KMS-11 (cell line): ENCODE measurements at regions not wholly inside any gene's neighbourhood (a gene's known extent, or its start where the extent isn't known, plus 50 kb on each side); places are given as distances from the start of the nearest gene placed in this dataset.
"Not testable (repeated sequence)": the region's sequence is repeated elsewhere in the genome, so short reads cannot be mapped to it uniquely, and the experiment has no call there.

Source experiments
- H2AFZ ChIP-seq: fragments of 200-600 bp; sonication (generic); 2 replicates; pipeline ENCODE4 v1.6.1; 2016; ENCODE audit warnings: antibody characterized with exemption, mixed run types, low read depth
- H3K27ac ChIP-seq: fragments of 200-600 bp; sonication (generic); 2 replicates; pipeline ENCODE4 v1.6.1; 2016; ENCODE audit warnings: mild to moderate bottlenecking, mixed run types
- H3K27me3 ChIP-seq: fragments of 200-600 bp; sonication (generic); 2 replicates; pipeline ENCODE4 v1.6.1; 2017; ENCODE audit warnings: mild to moderate bottlenecking, low read depth, mixed run types, moderate library complexity; ENCODE audit not compliant: insufficient read depth
- H3K36me3 ChIP-seq: fragments of 200-600 bp; sonication (generic); 2 replicates; pipeline ENCODE4 v1.6.1; 2017; ENCODE audit warnings: mild to moderate bottlenecking, mixed run types; ENCODE audit not compliant: insufficient read depth
- H3K4me1 ChIP-seq: fragments of 200-600 bp; sonication (generic); 2 replicates; pipeline ENCODE4 v1.6.1; 2016; ENCODE audit warnings: mild to moderate bottlenecking, low read depth, mixed run types; ENCODE audit not compliant: poor library complexity, severe bottlenecking
- H3K4me2 ChIP-seq: fragments of 200-600 bp; sonication (generic); 2 replicates; pipeline ENCODE4 v1.7.0; 2016; ENCODE audit warnings: mild to moderate bottlenecking, mixed run types
- H3K4me3 ChIP-seq: fragments of 200-600 bp; sonication (generic); IDR thresholded peaks from 2 replicates; pipeline ENCODE4 v1.6.1; 2017; ENCODE audit warnings: low read depth, low read length, mixed read lengths; ENCODE audit not compliant: insufficient read depth
- H3K79me2 ChIP-seq: fragments of 200-600 bp; sonication (generic); 2 replicates; pipeline ENCODE4 v1.6.1; 2016; ENCODE audit warnings: low read depth, mixed run types; ENCODE audit not compliant: insufficient read depth
- H3K9ac ChIP-seq: fragments of 200-600 bp; sonication (generic); 2 replicates; pipeline ENCODE4 v1.6.1; 2016; ENCODE audit warnings: mild to moderate bottlenecking, mixed run types
- H4K20me1 ChIP-seq: fragments of 200-600 bp; sonication (generic); 2 replicates; pipeline ENCODE4 v1.6.1; 2016; ENCODE audit warnings: mild to moderate bottlenecking, mixed run types; ENCODE audit not compliant: insufficient read depth
- TF ChIP-seq, protein P1 (sequence below): fragments of 200-600 bp; sonication (generic); conservative IDR thresholded peaks from 2 replicates; pipeline ENCODE4 v1.6.1; 2017; ENCODE audit warnings: low read depth, mild to moderate bottlenecking, antibody characterized with exemption, low read length, moderate library complexity, mixed read lengths

DNA sequence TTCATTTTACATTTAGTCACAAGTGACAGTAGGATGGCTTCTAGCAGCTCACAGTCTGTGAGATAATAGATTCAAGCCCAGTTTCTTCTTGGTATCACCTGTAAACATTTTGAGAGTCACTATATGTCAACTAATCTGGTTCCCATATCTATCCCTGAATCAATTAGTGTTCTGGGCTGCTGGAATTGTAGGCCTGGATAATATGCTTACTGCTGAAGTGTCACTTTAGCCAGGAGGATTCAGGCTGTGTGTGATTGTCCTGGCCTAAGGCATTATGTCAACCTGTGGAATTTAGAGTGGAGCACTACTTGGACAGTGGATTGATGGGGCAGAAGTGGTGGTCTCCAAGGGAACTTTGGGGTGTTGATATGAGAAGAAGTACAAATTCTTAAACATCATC is 1071.8 kb upstream of the CITED2 start:
- Histone ChIP-seq H3K4me2 (no peak overlapping the region), H4K20me1 (no peaks in the 10 kb centered on the region), H3K4me3 (no peak overlapping the region), H3K27ac (no peak overlapping the region), H3K9ac (no peak overlapping the region), H3K4me1 (no peaks in the 10 kb centered on the region), H3K79me2 (no peaks in the 10 kb centered on the region), H2AFZ (no peak overlapping the region), H3K36me3 (no peaks in the 10 kb centered on the region), H3K27me3 (no peaks in the 10 kb centered on the region)
- TF ChIP-seq, protein P1, sequence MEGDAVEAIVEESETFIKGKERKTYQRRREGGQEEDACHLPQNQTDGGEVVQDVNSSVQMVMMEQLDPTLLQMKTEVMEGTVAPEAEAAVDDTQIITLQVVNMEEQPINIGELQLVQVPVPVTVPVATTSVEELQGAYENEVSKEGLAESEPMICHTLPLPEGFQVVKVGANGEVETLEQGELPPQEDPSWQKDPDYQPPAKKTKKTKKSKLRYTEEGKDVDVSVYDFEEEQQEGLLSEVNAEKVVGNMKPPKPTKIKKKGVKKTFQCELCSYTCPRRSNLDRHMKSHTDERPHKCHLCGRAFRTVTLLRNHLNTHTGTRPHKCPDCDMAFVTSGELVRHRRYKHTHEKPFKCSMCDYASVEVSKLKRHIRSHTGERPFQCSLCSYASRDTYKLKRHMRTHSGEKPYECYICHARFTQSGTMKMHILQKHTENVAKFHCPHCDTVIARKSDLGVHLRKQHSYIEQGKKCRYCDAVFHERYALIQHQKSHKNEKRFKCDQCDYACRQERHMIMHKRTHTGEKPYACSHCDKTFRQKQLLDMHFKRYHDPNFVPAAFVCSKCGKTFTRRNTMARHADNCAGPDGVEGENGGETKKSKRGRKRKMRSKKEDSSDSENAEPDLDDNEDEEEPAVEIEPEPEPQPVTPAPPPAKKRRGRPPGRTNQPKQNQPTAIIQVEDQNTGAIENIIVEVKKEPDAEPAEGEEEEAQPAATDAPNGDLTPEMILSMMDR: no peak

DNA sequence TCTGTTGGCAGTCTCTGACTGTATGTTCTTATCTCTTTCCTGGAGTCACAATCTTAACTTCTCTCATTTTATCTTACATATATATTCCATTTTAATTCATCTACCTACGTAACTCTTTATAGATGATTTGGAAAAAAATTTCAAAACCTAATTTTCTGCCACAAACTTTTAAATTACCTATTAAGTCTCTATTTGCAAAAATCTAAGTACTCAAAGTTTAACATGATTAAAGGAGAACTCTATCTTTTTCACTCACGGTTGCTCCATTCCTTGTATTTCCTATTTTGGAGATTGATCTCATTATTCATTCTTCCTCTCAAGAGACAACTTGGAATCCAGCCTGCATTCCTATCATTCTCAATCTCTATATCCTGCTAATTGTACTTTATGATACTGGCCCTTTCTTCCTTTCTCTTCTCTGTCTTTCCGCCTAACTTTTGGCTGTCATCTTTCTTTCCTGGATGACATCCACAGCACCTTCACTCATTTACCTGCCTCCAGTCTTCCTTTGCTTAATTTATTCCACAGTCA is 1071.1 kb upstream of the CITED2 start:
- no peak overlapping the region for H2AFZ ChIP-seq
- H4K20me1 ChIP-seq: no peaks in the 10 kb centered on the region
- H3K27ac ChIP-seq: no peak overlapping the region
- no peaks in the 10 kb centered on the region for H3K79me2 ChIP-seq
- H3K27me3 ChIP-seq: no peaks in the 10 kb centered on the region
- H3K4me1 ChIP-seq: no peaks in the 10 kb centered on the region
- no peaks in the 10 kb centered on the region for H3K36me3 ChIP-seq
- no peak overlapping the region for H3K4me3 ChIP-seq
- H3K4me2 ChIP-seq: no peak overlapping the region
- TF ChIP-seq, protein P1: no peak
- no peak overlapping the region for H3K9ac ChIP-seq

DNA sequence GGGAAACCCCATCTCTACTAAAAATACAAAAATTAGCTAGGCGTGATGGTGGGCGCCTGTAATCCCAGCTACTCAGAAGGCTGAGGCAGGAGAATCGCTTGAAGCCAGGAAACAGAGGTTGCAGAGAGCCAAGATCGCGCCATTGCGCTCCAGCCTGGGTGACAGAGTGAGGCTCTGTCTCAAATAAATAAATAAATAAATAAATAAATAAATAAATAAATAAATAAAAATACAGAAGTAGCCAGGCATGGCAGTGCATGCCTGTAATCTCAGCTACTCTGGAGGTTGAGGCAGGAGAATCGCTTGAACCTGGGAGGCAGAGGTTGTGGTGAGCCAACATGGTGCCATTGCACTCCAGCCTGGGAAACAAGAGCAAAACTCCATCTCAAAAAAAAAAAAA is 1068.7 kb upstream of the CITED2 start:
- not testable (repeated sequence) for H3K27me3 ChIP-seq, H3K9ac ChIP-seq, H3K4me3 ChIP-seq, H3K4me1 ChIP-seq, H2AFZ ChIP-seq, H3K4me2 ChIP-seq, H4K20me1 ChIP-seq, H3K27ac ChIP-seq, H3K79me2 ChIP-seq, H3K36me3 ChIP-seq

DNA sequence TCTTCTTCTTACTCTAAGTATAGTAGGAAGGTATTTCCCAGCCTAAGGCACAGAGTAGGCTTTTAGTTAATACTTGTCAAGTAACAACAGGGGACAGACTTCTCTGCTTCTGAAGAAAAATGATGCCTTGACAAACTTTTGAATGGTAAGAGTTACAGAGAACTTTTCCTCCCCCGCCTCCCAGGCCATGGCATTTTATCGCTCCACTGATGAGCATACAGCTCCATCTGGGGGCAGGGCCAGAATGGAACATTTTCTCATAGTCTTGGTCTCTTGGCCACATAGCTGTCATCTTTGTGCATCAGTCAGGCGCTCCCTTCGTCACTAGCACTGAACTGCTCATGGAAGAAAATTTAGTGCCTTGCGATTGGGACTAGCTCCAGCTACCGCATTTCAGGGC is 1066.8 kb upstream of the CITED2 start:
- Histone ChIP-seq H3K4me1 (no peaks in the 10 kb centered on the region), H3K4me2 (no peak overlapping the region), H3K4me3 (no peak overlapping the region), H3K27me3 (no peaks in the 10 kb centered on the region), H3K9ac (no peak overlapping the region), H3K79me2 (no peaks in the 10 kb centered on the region), H3K27ac (no peak overlapping the region), H4K20me1 (no peaks in the 10 kb centered on the region), H2AFZ (no peak overlapping the region), H3K36me3 (no peaks in the 10 kb centered on the region)
- TF ChIP-seq, protein P1: no peak

DNA sequence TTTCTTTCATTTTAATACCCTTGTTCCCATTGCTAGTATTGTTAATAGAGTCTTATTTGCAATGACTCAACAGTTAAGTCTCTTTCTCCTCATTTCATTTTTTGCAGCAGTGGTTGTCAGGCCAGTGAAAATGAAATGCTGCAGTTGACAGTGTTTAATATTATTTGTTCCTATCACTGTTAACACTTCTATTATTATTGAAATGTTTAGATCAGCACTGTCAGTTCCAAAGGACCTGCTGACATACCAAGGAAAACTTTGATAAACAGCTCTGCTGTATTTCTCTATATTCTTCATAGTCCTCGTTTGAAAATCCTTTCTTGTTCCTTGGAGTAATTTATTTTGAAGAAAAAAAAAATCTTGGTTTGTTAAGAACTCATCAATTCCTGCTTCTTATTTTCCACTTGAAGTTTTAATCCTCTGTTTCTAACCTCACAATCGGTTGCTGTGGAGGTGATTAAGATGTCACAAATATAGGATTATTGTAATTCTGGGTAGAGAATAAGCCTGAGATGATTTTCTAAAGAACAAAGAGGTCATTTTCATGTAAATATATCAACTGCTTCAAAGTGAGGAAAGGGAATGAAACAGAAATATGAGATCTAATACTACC is 1065.9 kb upstream of the CITED2 start:
- Histone ChIP-seq H3K27me3 (no peaks in the 10 kb centered on the region), H3K4me2 (no peak overlapping the region), H3K36me3 (no peaks in the 10 kb centered on the region), H3K79me2 (no peaks in the 10 kb centered on the region), H3K27ac (no peak overlapping the region), H3K9ac (no peak overlapping the region), H2AFZ (no peak overlapping the region), H3K4me1 (no peaks in the 10 kb centered on the region), H4K20me1 (no peaks in the 10 kb centered on the region), H3K4me3 (no peak overlapping the region)
- TF ChIP-seq, protein P1: no peak
